GM12878 (cell line): ENCODE measurements at regions not wholly inside any gene's neighbourhood (a gene's known extent, or its start where the extent isn't known, plus 50 kb on each side); places are given as distances from the start of the nearest gene placed in this dataset.

Experiments used
- SRF ChIP-seq, 2 experiments: IDR thresholded peaks; 2 replicates each; pipeline ENCODE4 v1.6.1; 2011; ENCODE audit warnings: low read depth in 2 of 2, low read length in 2 of 2, mild to moderate bottlenecking in 1 of 2, moderate library complexity in 1 of 2
- YY1 ChIP-seq: IDR thresholded peaks from 2 replicates; pipeline ENCODE4 v1.6.1; 2011; ENCODE audit warnings: low read depth, mild to moderate bottlenecking, low read length

GRCh38 chrX:142499992-142500391, 294.9 kb upstream of the MAGEC2 start:
- no peak for TF ChIP-seq YY1
- no peak for TF ChIP-seq SRF (IDR thresholded peaks at IDR 0.05; ENCODE audit: low read depth in 2 of 2, low read length in 2 of 2)
